ENCODE measurements at regions not wholly inside any gene's neighbourhood (a gene's known extent, or its start where the extent isn't known, plus 50 kb on each side); places are given as distances from the start of the nearest gene placed in this dataset.

DNA sequence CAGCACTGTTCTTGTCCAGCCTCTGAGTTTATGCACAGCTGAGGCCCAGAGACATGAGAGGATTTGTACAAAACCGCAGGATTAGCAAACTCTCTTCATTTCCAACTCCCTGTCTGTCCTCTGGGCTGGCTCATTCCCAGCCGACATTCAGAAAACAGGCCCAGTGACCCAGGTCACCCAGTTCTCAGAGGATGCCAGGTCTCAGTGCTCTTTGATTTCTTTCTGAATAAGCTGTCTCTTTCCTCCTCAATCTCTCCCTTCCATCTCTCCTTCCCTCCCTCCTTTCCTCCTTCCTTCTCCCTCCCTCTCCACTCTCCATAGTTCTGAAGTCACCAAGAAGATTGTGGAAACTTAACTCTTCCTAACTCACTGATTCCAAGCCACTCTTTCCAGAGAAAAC, 372.7 kb upstream of the SULF2 start:
- TF ChIP-seq, protein P1, sequence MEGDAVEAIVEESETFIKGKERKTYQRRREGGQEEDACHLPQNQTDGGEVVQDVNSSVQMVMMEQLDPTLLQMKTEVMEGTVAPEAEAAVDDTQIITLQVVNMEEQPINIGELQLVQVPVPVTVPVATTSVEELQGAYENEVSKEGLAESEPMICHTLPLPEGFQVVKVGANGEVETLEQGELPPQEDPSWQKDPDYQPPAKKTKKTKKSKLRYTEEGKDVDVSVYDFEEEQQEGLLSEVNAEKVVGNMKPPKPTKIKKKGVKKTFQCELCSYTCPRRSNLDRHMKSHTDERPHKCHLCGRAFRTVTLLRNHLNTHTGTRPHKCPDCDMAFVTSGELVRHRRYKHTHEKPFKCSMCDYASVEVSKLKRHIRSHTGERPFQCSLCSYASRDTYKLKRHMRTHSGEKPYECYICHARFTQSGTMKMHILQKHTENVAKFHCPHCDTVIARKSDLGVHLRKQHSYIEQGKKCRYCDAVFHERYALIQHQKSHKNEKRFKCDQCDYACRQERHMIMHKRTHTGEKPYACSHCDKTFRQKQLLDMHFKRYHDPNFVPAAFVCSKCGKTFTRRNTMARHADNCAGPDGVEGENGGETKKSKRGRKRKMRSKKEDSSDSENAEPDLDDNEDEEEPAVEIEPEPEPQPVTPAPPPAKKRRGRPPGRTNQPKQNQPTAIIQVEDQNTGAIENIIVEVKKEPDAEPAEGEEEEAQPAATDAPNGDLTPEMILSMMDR (IDR thresholded peaks at IDR 0.05; ENCODE audit: low read depth, low read length), result no peak
- Histone ChIP-seq H3K4me3 (ENCODE audit: low read depth, low read length) (no peak overlapping the region), H3K36me3 (no peaks in the 10 kb centered on the region), H3K27me3 (ENCODE audit: insufficient read depth, low read depth, severe bottlenecking) (no peaks in the 10 kb centered on the region), H3K9me3 (ENCODE audit: severe bottlenecking) (peaks cover 8% of the 10 kb centered on the region), H3K27ac (peak overlapping the region; percentile 47; the same call in 1 of the 2 replicates)
- DNase-seq, result peak; percentile 41

DNA sequence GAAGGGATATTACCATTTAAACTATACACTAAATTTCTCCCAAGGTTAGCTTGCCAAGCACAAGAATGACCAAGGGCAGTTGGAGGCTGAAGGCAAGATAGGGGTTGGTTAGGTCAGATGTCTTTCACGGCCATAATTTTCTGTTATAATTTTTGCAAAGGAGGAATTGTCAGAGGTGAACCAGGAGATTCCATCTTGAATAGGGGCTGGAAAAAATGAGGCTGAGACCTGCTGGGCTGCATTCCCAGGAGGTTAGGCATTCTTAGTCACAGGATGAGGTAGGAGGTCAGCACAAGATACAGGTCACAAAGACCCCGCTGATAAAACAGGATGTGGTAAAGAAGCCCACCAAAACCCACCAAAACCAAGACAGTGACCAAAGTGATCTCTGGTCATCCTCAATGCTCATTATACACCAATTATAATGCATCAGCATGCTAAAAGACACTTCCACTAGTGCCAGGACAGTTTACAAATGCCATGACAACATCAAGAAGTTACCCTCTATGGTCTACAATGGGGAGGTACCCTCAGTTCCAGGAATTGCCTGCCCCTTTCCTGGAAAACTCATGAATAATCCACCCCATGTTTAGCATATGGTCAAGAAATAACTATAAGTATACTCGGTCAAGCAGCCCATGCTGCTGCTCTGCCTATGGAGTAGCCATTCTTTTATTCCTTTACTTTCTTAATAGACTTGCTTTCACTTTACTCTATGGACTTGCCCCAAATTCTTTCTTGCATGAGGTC, 371.8 kb upstream of the SULF2 start:
- peaks cover 8% of the 10 kb centered on the region for H3K9me3 ChIP-seq (ENCODE audit: severe bottlenecking)
- H3K36me3 ChIP-seq, result no peaks in the 10 kb centered on the region
- no peak overlapping the region for H3K27ac ChIP-seq
- no peak for DNase-seq
- no peaks in the 10 kb centered on the region for H3K27me3 ChIP-seq (ENCODE audit: insufficient read depth, low read depth, severe bottlenecking)
- no peak overlapping the region for H3K4me3 ChIP-seq (ENCODE audit: low read depth, low read length)
- TF ChIP-seq, protein P1 (IDR thresholded peaks at IDR 0.05; ENCODE audit: low read depth, low read length), result no peak

DNA sequence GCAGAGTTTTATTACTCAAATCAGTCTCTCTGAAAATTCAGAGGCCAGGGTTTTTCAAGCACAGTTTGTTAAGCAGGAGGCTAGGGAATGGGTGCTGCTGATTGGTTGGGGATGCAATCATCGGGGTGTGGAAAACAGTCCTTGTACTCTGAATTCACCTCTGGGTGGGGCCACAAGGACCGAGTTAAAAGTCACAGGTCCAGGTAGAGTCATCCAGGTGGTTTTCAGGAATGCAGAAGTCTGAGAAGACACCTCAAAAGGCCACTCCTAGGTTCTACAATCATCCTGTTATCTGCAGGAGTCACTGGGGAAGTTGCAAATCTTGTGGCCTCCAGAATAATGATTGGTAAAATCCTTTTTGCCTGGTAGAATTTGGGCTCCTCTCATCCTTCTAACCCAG, 371.2 kb upstream of the SULF2 start:
- peaks cover 8% of the 10 kb centered on the region for H3K9me3 ChIP-seq (ENCODE audit: severe bottlenecking)
- TF ChIP-seq, protein P1 (IDR thresholded peaks at IDR 0.05; ENCODE audit: low read depth, low read length), result no peak

DNA sequence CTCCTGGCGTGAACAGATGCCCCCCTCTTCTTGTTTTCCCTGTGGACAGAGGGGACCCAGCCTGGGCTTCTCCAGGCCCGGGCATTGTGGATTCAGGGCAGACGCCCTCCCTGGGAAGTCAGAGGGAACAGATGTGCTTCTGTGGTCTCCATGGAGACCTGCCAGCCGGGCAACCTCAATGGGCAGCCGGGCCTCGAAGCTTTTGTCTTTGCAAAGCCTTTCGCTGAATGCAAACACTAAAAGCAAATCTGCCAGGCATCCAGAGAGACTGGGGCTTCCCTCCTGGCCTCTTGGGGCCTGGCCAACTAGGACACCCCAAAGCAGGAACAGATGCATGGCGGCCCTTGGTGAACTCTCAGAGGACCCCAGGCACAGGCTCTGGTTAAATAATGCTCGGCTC, 370.0 kb upstream of the SULF2 start:
- TF ChIP-seq, protein P1 (IDR thresholded peaks at IDR 0.05; ENCODE audit: low read depth, low read length), result no peak
- peaks cover 8% of the 10 kb centered on the region for H3K9me3 ChIP-seq (ENCODE audit: severe bottlenecking)
- no peak for DNase-seq

More for the DNA sequence above, 371.2 kb upstream of the SULF2 start:
- no peak for DNase-seq
- H3K27me3 ChIP-seq (ENCODE audit: insufficient read depth, low read depth, severe bottlenecking), result no peaks in the 10 kb centered on the region
- no peak overlapping the region for H3K27ac ChIP-seq
- H3K4me3 ChIP-seq (ENCODE audit: low read depth, low read length), result no peak overlapping the region
- no peaks in the 10 kb centered on the region for H3K36me3 ChIP-seq

DNA sequence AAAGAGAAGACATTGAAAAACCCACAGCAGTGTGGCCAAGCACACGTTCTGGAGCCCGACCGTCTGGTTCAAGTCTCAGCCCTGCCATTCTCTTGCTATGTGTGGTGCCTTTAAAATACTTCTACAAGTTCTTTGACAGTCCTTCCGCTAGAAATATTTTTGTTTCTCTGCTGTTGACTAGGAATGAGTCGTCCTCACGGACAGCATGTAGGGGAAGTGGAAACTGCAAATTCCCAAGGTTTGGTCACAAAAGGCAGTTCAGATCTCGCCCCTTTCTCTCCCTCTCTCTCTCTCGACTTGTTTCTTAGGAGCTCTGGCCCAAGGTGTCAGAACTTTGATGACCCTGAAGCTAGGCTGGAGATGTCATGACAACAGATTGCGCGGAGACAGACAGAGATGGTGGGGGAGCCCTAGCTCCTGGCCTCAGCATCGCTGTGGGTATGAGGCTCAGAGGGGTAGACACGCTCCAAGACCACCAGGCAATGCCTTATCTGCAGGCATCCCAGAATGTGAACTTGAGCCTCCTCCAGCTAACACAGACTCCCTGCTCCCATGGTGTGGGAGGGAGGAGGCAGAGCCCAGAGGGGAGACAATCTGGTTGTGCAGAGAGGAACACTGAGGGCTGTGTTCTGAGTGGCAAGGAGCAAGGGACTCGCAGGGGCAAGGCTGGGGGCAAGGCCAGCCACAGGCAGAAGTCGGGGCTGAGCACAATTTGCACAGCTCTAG, 368.9 kb upstream of the SULF2 start:
- TF ChIP-seq, protein P1 (IDR thresholded peaks at IDR 0.05; ENCODE audit: low read depth, low read length), result no peak
- no peak overlapping the region for H3K27ac ChIP-seq
- no peak for DNase-seq
- no peak overlapping the region for H3K4me3 ChIP-seq (ENCODE audit: low read depth, low read length)
- no peaks in the 10 kb centered on the region for H3K36me3 ChIP-seq
- H3K27me3 ChIP-seq (ENCODE audit: insufficient read depth, low read depth, severe bottlenecking), result no peaks in the 10 kb centered on the region
- H3K9me3 ChIP-seq (ENCODE audit: severe bottlenecking), result peaks cover 8% of the 10 kb centered on the region

More for the DNA sequence above, 370.0 kb upstream of the SULF2 start:
- Histone ChIP-seq H3K27ac (no peak overlapping the region), H3K27me3 (ENCODE audit: insufficient read depth, low read depth, severe bottlenecking) (no peaks in the 10 kb centered on the region), H3K36me3 (no peaks in the 10 kb centered on the region), H3K4me3 (ENCODE audit: low read depth, low read length) (no peak overlapping the region)

Data from WERI-Rb-1 (cell line).